ENCODE measurements at regions not wholly inside any gene's neighbourhood (a gene's known extent, or its start where the extent isn't known, plus 50 kb on each side); places are given as distances from the start of the nearest gene placed in this dataset. TPM values are rescaled to one million over a fixed set of nuclear protein-coding genes. Genes with fewer than 3 reads are reported as not detected.
"Not testable (repeated sequence)": the region's sequence is repeated elsewhere in the genome, so short reads cannot be mapped to it uniquely, and the experiment has no call there.

- not testable (repeated sequence) for H3K36me3 ChIP-seq (ENCODE audit: control insufficient read depth in 1 of 2, insufficient read depth in 2 of 2, low read depth in 1 of 2, low read length in 2 of 2); H2AFZ ChIP-seq (ENCODE audit: low read depth, low read length); H3K4ac ChIP-seq (ENCODE audit: low read depth in 1 of 2, low read length in 2 of 2); H3K18ac ChIP-seq (ENCODE audit: low read depth in 1 of 2, low read length in 2 of 2); H3K4me1 ChIP-seq (ENCODE audit: control insufficient read depth, insufficient read depth, low read depth, low read length); H3K14ac ChIP-seq (ENCODE audit: low read length in 2 of 2); H3K9me3 ChIP-seq (ENCODE audit: control insufficient read depth, low read length); H4K91ac ChIP-seq (ENCODE audit: low read length); H3K4me3 ChIP-seq (ENCODE audit: insufficient read depth in 1 of 2, low read depth in 1 of 2, low read length in 2 of 2); H2BK5ac ChIP-seq (ENCODE audit: low read depth, low read length, poor library complexity, severe bottlenecking); H4K8ac ChIP-seq (ENCODE audit: low read length); H2AK5ac ChIP-seq (ENCODE audit: low read length, severe bottlenecking); DNase-seq; H3K27me3 ChIP-seq (ENCODE audit: control insufficient read depth in 1 of 2, insufficient read depth in 1 of 2, low read length in 2 of 2); H3K79me1 ChIP-seq (replicated peaks; ENCODE audit: low read length, poor library complexity, severe bottlenecking); H3K23ac ChIP-seq (ENCODE audit: low read length in 2 of 2); H3K27ac ChIP-seq (ENCODE audit: low read length, poor library complexity, severe bottlenecking); H3K9ac ChIP-seq (ENCODE audit: low read length); H3K4me2 ChIP-seq (ENCODE audit: low read length, poor library complexity, severe bottlenecking); H2BK15ac ChIP-seq (ENCODE audit: low read depth, poor library complexity, severe bottlenecking); H2BK120ac ChIP-seq (ENCODE audit: low read depth, low read length); H2BK12ac ChIP-seq (ENCODE audit: low read length in 2 of 2)
- WGBS: 93% methylated on average over 2 of the region's 20 CpGs
Observed at GRCh38 chr2:89649268-89649667, 957.8 kb downstream of the RPIA start.

- not testable (repeated sequence) for H3K14ac ChIP-seq (ENCODE audit: low read length in 2 of 2); H2BK120ac ChIP-seq (ENCODE audit: low read depth, low read length); H3K36me3 ChIP-seq (ENCODE audit: control insufficient read depth in 1 of 2, insufficient read depth in 2 of 2, low read depth in 1 of 2, low read length in 2 of 2); H3K4me1 ChIP-seq (ENCODE audit: control insufficient read depth, insufficient read depth, low read depth, low read length); H4K8ac ChIP-seq (ENCODE audit: low read length); H3K4me2 ChIP-seq (ENCODE audit: low read length, poor library complexity, severe bottlenecking); H3K23ac ChIP-seq (ENCODE audit: low read length in 2 of 2); H3K9me3 ChIP-seq (ENCODE audit: control insufficient read depth, low read length); H3K4ac ChIP-seq (ENCODE audit: low read depth in 1 of 2, low read length in 2 of 2); H3K4me3 ChIP-seq (ENCODE audit: insufficient read depth in 1 of 2, low read depth in 1 of 2, low read length in 2 of 2); H2BK5ac ChIP-seq (ENCODE audit: low read depth, low read length, poor library complexity, severe bottlenecking); DNase-seq; H3K79me1 ChIP-seq (replicated peaks; ENCODE audit: low read length, poor library complexity, severe bottlenecking); H3K18ac ChIP-seq (ENCODE audit: low read depth in 1 of 2, low read length in 2 of 2); H2BK12ac ChIP-seq (ENCODE audit: low read length in 2 of 2); H2AFZ ChIP-seq (ENCODE audit: low read depth, low read length); H3K27ac ChIP-seq (ENCODE audit: low read length, poor library complexity, severe bottlenecking); H3K9ac ChIP-seq (ENCODE audit: low read length); H2AK5ac ChIP-seq (ENCODE audit: low read length, severe bottlenecking); H2BK15ac ChIP-seq (ENCODE audit: low read depth, poor library complexity, severe bottlenecking); H3K27me3 ChIP-seq (ENCODE audit: control insufficient read depth in 1 of 2, insufficient read depth in 1 of 2, low read length in 2 of 2)
- 83% methylated on average over 3 of the region's 4 CpGs for WGBS
- peak overlapping the region; percentile 27 for H4K91ac ChIP-seq (ENCODE audit: low read length)
Observed at GRCh38 chr2:89679254-89679653, 987.8 kb downstream of the RPIA start.

Small RNAs in the stretch of these regions (small RNA-seq; reads per million reads assigned to genes)
- gene RF00001 (ENCODE audit: low read depth): not detected
